ENCODE measurements at regions not wholly inside any gene's neighbourhood (a gene's known extent, or its start where the extent isn't known, plus 50 kb on each side); places are given as distances from the start of the nearest gene placed in this dataset.

- DNase-seq: no peak
Observed at GRCh38 chr22:49048591-49048990, 779.1 kb downstream of the BRD1 start.

- DNase-seq: no peak
Observed at GRCh38 chr22:49047447-49047846, 780.2 kb downstream of the BRD1 start.

GRCh38 chr22:49046546-49047361 lies 780.9 kb downstream of the BRD1 start:
- no peak for DNase-seq

- no peak for DNase-seq
Observed at GRCh38 chr22:49046000-49046545, 781.6 kb downstream of the BRD1 start.

GRCh38 chr22:49045276-49045675 lies 782.4 kb downstream of the BRD1 start:
- DNase-seq: no peak

GRCh38 chr22:49044776-49045175 lies 782.9 kb downstream of the BRD1 start:
- no peak for DNase-seq

- no peak for DNase-seq
Observed at GRCh38 chr22:49044091-49044490, 783.6 kb downstream of the BRD1 start.

GRCh38 chr22:49042877-49043859 lies 784.5 kb downstream of the BRD1 start:
- DNase-seq: no peak

GRCh38 chr22:49042066-49042465 lies 785.6 kb downstream of the BRD1 start:
- no peak for DNase-seq

- no peak for DNase-seq
Observed at GRCh38 chr22:49040754-49041467, 786.8 kb downstream of the BRD1 start.

GRCh38 chr22:49040111-49040510 lies 787.6 kb downstream of the BRD1 start:
- no peak for DNase-seq

GRCh38 chr22:49039625-49040024 lies 788.0 kb downstream of the BRD1 start:
- DNase-seq: no peak

GRCh38 chr22:49037701-49038245 lies 789.9 kb downstream of the BRD1 start:
- no peak for DNase-seq

GRCh38 chr22:49036513-49036912 lies 791.2 kb downstream of the BRD1 start:
- DNase-seq: no peak

GRCh38 chr22:49035818-49036457 lies 791.7 kb downstream of the BRD1 start:
- DNase-seq: no peak

GRCh38 chr22:49034836-49035817 lies 792.5 kb downstream of the BRD1 start:
- DNase-seq: no peak

GRCh38 chr22:49033616-49034015 lies 794.1 kb downstream of the BRD1 start:
- DNase-seq: no peak

GRCh38 chr22:49032821-49033220 lies 794.9 kb downstream of the BRD1 start:
- DNase-seq: no peak

- no peak for DNase-seq
Observed at GRCh38 chr22:49031746-49032330, 795.8 kb downstream of the BRD1 start.

- no peak for DNase-seq
Observed at GRCh38 chr22:49028111-49028510, 799.6 kb downstream of the BRD1 start.

- no peak for DNase-seq
Observed at GRCh38 chr22:49027368-49027670, 800.4 kb downstream of the BRD1 start.

All from bone marrow (tissue), 2 donors.